Activated CD8-positive, alpha-beta memory T cell treated with anti-CD3 and anti-CD28 coated beads for 24 hours (primary cell): ENCODE measurements at regions not wholly inside any gene's neighbourhood (a gene's known extent, or its start where the extent isn't known, plus 50 kb on each side); places are given as distances from the start of the nearest gene placed in this dataset.

Experiments used
- DNase-seq: peaks from one replicate; pipeline ENCODE4 v3.0.0-alpha.2; 2020

DNA sequence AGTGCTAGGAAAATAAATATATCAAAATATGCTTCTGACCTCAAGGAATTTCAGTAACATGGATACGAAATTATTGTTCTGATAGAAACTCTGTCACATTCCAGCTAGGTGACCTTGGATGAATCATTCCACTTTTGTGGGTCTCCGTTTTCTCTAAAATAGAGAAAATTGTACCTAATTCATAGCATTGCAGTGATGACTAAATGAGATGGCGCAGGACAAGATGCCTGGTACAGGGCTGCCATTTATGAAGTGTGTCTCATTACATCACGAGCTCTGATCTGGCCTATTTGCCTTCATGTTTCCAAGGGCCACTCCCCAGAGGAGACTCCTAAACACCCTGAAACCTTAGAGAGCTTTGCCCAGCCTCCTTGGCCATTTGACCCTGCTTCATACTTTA, 480.0 kb upstream of the USP24 start:
- no peak for DNase-seq

DNA sequence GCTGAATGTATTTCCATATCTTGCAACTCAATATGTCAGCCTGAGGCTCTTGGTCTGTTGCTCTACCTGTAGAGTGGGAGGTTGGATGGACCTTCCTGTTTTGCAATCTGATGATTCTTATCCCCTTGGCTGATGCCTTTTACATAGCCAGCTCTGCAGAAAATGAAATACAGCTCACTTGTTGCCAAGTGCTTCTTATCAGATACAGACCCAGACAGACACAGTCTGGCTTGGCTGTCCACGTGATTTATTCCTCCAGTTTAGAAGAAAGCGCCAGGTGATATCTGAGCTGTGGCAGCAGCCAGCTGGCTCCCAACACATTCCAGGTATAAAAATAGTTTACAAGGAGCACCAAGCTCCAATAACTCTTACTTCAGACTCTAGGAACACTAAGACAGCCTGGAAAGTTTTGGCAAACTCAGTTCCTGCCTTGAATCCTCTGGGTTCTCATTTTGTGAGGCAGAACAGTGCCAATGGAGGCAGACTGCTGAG, 479.2 kb upstream of the USP24 start:
- DNase-seq: no peak

DNA sequence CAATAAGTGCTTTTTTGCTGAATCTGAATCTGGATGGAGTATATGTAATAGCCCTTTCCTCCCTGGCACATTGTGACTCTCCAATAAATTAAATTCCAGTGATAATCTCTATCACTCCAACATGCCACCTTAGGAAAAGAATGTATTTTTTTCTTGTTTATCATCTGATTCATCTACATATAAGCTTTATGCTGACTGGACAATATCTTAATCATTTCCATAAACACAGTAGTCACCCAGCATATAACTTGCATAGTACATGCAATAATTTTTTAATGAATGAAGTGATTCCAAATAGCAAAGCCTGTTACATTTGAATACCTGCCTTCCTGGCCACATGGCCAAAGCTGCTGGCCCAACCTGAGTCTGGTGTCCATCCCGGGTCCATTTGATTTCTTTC, 477.6 kb upstream of the USP24 start:
- no peak for DNase-seq

DNA sequence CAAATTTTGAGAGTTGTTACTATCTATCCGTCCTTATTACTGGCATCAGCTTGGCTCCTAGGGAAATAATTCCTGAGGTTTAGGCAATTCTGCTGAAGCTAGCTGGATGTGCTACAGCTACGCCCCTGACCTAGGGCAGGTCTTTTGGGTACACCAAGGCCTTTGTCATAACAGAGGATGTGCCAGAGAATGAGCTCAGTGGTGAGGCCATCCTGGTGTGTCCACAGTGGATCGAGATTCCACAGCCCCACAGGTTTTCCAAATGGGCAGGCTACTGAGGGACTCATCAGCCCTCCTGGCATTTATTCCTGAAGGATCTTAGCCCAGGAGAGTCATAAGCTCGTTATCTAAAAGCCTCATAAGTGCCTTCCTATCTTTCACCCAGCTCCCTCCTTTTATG, 475.2 kb upstream of the USP24 start:
- no peak for DNase-seq

DNA sequence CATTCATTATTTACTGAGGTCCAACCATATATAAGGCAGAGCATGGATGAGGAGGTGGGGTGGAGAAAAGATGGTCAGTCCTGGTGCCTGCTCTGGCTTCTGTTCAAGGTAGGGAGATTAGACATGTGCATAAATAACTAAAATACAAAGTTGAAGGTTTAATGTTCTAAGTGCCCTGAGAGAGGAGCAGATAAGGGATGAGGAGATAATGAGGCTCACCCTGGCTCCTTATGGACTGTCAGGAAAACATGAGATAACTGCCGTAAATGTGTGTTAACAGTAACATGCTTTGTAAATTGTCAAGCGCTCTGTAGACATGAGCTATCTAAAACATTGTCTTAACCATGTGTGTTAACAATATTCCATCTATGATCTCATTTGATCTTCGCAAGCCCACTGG, 474.6 kb upstream of the USP24 start:
- DNase-seq: no peak

DNA sequence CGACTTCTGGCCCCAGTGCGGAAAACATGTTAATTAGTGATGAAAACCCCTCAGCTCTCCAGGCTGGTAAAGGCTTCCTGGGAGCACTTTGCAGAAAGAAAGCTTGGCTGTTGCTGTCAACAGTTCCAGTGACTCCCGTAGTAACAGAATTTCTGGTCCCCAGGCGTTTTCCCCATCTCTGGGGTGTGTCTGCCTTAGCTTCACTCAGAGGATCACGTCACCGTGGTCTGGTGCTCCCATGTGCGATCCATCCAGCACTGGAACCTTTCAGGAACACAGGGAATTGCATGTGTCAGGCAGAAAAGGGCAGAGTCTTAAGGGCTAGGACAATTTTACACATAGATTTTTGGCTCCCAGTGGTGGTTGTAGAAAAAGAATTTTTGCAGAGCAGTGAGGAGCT, 470.4 kb upstream of the USP24 start:
- no peak for DNase-seq

DNA sequence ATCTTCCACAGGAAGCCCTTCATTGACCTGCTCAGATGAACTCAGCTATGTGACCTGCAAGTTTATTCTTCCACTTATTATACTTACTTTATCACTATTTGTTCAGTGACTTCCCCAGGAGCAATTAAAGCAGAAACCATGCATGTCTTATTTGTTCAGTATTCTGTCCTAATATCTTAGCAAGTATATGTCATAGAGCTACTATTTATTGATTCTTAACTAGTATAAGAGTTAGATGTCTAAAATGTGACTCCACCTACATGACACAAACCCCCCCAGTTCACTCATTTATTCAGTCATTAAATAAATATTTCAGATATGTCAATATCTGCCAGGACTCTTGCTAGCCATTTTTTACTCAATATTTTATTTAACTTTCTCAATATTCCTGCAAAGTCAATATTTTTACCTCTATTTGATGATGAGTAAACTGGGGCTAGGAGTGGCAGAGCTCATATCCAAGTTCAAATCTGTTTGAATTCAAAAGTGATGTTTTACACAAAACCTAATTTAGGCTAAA, 469.0 kb upstream of the USP24 start:
- no peak for DNase-seq

DNA sequence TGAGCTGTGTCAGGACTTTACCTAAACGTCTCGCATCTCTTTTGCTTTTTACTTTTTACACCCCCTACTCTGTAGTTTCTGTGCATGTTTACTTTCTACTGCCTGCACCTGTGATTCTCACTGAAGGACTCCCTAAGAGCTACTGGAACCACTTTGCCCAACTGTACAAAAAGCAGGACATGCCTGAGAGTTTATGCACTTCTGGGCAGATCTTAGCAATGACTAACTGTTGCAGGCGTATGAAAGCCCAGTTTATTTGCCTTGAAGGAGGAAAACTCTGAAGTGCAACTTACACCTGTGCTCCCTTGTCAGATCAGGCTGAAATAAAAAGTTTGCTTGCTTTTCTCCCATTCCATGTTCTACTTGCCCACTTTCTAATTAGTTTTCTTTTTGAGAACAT, 467.0 kb upstream of the USP24 start:
- DNase-seq: no peak

DNA sequence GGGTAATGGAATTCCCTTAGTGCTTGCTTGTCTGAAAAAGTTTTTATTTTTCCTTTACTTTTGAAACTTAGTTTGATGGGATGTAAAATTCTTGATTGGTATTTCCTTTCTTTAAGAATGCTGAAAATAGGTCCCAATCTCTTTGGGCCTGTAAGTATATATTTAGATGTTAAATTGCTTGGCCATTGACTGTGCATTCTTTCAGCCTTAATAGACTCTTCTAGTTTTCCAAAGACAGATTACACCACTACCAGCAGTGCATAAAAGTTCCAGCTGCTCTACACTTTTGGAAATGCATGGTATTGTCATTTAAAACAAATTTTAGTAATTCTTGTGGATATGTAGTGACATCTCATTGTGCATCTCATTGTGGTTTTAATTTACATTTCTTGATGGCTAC, 464.8 kb upstream of the USP24 start:
- DNase-seq: no peak

DNA sequence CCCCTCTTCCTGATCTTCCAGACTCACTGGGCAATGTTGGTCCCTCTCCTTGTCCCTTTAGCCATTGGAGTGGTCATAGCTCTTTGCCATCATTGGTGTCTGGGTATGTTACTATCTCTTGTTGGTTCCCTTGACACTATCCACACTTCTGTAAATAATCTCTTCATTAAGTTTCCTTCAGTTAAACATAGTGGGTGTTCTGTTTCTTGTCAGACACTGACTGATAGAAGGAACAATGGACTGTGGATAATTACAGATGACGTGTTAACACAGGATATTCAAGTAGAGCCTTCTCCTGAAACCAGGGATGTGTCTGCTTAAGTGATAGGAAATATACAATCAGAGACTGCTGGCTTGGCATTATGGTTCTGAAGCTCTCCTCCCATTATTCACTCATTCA, 458.3 kb upstream of the USP24 start:
- no peak for DNase-seq

DNA sequence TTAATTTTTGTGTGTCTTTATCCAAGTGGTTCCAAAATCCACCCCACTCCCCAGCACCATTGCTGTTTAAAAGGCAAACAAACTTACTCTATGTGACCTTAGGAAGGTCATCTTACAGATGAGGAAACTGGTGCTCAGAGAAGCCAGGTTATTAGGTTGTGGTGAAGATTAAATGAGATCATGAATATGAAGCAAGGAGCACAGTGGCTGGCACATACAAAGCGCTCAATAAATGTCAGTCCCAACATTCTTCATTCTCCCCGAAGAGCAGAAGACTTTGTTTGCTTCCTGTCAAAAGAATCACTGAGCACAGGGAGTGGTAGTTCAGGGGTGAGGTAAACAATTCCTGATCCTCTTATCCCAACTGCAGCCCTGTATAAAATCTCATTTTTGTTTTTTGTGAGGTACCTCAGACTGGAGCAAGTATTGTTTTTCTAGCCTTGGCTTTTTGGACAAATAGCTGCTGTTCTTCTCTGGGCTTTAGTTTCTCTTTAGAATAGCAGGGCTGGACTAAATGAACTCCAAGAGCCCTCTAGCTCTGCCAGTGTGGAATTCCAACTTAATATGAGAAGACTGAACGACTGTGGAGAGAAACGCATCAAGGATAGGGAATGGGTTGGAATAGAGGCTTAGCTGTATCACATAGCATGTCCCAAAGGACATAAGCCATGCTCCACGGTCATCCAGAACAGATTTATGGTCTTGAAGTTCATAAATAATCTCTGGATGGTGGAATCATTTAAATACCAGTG, 455.3 kb upstream of the USP24 start:
- no peak for DNase-seq

DNA sequence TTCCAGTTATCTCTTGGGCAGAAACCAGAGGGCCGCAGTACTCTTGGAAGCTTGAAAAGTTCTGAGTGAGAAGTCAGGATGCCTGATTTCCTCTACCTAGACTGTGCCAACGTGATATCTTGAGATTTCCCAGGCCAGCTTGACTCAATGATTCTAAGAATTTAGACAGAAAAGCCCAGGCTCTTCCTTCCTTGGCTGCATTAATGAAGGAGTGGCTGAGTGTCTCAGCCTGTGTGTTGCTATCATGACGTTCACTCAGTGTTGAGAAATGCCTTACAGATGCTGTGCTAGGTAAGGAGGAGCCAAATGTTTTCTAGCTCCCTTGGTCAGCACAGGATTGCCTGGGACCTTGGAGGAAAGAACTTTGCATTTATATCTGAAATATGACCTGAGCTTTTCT, 454.1 kb upstream of the USP24 start:
- DNase-seq: no peak

DNA sequence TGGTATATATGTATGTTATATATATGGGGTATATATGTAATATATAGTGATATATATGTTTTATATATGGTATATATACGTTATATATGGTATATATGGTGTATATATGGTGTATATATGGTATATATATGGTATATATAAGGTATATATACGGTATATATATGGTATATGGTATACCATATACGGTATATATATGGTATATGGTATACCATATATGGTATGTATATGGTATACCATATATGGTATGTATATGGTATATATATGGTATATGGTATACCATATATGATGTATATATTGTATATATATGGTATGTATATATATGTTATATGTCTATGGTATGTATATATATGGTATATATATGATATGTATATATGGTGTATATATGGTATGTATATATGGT, 447.7 kb upstream of the USP24 start:
- no peak for DNase-seq

DNA sequence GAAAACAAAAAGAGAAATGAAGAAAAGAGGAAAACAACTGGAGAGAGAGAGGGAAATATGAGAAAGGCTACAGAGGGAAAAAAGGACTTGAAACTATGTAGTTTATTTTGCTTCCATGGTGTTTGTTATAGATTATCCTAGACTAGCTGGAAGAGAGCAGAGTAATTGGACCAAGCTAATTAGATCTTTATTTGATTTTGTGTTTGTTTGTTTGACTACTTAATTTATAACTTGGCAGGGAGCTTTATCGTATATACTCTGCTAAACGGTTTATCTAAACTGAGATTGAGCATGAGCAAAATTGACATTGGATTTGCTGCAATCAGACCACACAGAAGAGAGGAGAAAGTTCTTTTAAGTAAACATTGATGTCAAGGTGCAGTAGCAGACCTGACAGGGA, 443.8 kb upstream of the USP24 start:
- no peak for DNase-seq

DNA sequence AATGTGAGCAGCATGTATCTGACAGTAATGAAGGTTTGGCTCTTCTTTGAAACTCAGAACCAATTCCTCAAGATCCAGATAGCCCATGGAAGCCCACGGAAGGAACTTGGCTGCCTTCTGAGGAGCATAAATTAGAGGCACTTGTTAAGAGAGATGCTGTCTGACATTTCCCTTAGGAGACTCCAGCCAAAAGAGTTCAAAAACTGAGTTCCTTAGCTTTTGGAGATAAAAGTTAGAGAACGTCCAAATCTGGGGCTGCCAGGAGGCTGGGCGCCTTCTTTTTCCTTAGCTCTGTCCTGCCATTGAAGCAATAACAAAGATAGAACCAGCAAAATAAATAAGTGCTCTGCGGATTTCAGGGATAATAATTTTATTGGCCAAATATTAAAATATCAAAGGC, 439.6 kb upstream of the USP24 start:
- DNase-seq: no peak

DNA sequence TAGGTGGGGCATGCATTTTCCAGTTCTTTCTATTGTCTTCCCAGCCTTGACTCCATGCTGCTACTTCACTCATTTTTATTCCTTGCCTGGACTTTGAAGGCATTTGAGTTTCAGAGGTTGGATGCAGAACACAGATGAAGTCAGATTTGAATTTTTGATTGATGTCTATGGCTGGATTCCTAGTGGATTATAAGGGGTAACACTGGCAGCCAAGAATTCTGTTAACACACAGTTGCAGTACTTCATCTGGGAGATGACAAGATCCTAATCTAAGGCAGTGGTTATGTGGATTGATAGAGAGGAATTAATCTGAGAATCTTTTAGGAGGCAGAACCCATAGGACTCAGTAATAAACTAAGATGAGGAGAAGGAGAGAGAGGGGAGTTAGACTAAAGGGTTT, 439.0 kb upstream of the USP24 start:
- DNase-seq: no peak

DNA sequence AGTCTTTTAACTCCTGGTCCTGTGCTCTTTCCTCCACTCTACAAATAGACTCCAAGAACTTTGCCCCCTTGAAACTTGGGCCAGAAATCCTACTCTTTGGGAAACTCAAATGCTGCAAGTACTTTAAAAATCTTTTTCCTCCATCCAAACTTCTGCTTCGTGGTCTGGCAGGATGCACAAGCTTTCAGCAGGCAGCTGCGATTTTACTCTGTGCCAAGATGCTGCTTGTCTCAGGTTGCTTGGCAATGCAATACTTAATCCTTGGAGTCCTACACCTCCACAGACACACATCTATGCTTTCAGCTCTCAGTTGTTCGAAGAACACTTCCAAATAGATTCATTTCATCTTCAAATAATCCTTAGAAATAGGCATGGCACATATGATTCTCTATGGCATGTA, 435.3 kb upstream of the USP24 start:
- DNase-seq: no peak

DNA sequence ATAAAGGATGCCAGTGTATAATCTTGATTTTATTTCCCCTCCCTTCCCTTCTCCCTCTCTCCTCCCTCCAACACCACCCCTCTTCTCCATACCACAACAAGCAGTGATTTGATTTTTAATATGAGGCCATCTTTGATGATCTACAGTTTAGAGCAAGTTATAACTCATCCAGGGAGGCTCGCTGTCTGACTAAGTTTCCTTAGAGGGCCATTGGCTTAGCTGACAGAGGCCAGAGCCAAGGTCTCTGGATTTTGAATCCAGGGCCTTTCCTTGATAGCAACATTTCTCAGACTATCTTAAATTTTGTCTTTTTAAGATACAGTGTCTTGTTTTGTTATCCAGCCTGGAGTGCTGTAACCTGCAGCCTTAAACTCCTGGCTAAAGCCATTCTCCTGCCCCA, 431.0 kb upstream of the USP24 start:
- DNase-seq: no peak

DNA sequence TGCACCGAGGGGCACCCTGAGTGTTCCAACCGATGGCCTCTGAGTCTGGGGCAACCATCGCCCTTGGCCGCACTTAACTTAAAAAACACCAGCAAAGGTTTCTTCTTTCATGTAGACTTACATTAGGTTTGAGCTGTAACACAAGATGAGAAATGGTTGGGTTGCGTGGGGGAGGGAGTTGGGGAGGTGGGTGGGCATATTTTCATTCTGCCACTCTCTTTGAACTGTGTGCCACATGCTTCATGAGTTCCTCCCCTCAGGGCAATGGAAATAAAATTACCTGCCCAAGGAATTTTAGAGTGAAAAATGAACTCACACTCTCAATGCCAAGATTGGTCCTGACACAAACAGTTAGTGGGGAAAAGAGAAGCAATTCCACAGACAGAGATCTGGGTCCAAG, 430.1 kb upstream of the USP24 start:
- DNase-seq: no peak

DNA sequence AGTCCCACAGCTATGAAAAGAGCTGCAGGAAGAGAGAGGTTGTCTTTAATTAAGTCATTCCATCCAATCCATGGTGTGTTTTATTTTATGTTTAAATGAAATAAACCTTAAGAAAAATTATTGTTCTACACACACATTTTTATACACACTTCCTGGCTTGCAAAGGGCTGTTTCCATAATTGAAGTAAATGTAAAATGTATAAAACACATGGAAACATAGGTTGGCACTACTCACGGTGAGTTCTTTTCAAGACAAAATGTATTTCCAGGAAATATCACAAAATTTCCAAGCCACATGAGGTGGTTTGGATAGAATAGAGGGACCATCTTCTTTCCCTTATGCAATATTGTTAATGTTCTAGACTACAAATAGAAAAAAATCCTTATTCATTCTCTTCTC, 426.8 kb upstream of the USP24 start:
- no peak for DNase-seq

DNA sequence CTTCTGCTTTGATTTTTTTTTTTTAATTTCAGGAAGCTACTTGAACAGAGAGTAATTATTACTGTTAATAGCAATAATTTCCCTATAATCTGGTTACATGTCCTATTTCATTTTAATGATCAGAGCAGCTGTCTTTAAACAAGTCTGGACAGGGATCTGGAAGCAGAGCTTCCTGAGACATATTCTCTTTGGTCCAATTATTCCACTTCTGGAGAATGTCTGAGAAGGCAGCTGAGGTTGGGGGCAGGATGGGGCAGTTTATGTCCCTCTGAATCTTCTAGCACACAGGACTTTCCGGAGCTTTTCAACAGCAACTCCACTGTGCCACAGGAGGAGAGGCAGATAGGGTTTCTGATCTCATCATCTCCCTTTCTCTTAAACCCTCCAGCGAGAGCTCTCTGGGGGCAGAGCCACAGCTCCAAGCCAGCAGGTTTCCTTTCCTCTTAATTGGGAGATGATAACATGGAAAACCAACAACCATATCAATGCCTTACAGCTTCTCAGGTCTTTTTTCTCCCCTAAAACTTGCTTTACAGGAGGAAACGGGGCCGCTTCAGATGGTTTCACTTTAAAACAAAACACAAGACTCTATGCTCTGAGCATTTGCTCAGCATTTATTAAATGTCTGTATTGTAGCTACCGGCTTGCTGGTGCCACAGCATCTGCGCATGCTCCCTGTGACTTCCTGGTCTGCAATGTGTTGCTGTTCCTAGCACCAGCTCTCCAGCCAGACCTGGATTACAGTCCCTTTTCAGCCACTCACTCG, 425.7 kb upstream of the USP24 start:
- DNase-seq: no peak

DNA sequence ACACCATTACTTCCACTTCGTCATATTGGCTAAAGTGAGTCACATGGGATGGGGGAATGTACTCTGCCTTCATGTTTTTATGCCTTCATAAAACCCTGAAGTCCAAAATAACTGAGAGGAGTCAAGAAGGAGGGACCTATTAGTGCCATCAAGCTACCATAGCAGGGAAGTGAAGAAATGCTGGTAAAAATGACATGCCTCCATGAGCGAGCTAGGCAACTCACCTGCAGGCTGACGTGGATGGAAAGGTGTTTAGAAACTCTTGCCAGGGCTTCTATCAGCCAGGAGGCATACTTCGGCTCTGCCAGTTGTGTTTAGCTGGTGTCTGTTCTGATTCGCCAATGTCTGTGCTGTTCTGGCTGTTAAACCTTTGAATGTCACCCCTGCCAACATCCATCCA, 424.4 kb upstream of the USP24 start:
- DNase-seq: no peak

DNA sequence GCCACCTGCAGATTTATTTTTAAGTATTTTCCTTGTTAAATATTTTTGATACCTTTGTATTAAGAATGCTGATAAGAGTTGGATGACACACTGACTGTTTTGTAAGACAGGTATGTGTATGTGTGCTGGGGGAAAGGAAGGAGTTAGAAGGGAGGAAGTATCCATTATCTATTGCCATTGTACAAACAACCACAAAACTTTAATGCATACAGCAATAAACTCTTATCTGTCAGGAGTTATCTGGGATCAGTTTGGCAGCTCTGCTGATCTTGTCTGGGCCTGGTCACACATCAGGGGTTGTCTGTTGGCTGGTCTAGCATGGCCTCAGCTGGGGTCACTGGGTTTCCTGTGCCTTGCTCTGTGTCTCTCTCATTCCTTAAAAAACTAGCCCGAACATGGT, 423.9 kb upstream of the USP24 start:
- DNase-seq: no peak

DNA sequence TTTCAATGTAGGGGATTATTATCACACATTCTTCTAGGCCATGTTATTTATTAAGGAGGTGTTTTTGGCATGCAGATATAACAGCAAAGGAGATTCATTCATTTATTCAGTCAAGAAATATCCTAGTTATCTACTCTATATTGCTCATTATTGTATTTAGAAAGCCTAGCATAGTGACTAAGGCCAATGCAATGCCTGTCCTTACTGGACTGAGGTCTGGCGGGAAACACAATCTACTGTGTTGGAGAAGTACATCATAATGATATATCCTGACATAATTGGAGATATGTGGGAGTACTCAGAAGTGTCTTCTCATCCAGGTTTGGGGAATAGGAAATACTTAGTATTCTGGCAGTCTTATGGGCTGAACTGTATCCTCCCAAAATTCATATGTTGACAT, 421.5 kb upstream of the USP24 start:
- DNase-seq: no peak

DNA sequence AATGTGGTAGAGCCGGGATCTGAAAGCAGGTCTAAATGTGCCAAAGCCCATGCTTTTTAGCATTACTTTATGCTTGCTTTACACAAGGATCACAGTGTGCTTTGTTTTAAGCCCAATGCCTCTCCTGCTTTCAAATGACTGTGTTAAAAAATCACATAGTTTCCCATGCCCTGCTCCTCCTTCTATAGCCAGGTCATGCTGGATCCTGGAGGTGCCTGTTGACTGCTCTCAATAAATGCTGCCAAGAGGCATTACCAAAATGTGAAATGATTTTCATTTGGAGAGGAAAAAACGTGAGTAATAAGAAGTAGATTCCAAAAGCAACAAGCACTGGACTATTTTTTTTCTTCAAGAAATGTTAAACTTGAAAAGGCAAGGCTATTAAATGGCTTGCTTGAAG, 420.7 kb upstream of the USP24 start:
- DNase-seq: no peak
